Left kidney (tissue), 1 donor: ENCODE measurements at regions not wholly inside any gene's neighbourhood (a gene's known extent, or its start where the extent isn't known, plus 50 kb on each side); places are given as distances from the start of the nearest gene placed in this dataset.

Experiments used
- DNase-seq: peaks from one replicate; pipeline ENCODE4 v3.0.0-alpha.2; 2013

GRCh38 chr9:78502566-78502965 lies 205.6 kb downstream of the PSAT1 start:
- no peak for DNase-seq

GRCh38 chr9:78505546-78505945 lies 208.6 kb downstream of the PSAT1 start:
- no peak for DNase-seq

DNA sequence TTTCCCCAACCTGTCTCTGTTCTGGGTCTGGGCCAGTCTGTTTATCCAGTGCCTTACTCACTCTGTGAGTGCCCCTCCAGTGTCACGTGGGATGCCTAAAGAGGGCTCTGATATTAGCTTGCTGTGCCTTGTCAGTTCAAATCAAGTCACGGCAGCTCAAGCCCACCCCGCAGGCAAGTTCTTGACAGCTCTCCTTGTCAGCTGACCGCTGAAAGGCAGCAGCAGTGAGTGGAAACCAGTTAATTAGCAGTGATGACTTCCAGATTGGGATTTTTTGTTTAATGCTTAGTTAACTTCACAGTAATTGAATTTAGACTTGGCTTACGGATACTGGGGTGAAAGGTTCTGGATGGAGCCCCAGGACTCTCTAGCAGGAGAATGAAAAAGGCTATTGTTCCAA lies 210.1 kb downstream of the PSAT1 start:
- peak; percentile 2 for DNase-seq

DNA sequence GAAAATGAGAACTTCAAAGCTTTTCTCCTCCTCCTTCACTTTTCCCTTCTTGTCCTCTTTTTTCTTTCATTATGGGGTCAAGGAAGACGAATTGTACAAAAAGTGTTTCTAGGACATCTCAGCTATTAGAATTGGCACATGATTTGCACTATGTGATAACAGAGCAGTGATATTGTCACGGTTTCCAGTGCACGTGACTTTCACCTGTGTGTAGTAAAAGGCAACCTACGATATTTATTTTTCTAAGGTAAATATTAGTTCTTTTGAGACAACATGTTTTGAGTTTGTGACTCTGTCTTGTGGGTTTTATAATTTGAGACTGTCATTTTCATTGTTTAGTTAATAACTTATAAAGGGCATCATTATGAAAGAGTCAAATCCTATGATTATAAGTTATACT lies 213.1 kb downstream of the PSAT1 start:
- DNase-seq = no peak

DNA sequence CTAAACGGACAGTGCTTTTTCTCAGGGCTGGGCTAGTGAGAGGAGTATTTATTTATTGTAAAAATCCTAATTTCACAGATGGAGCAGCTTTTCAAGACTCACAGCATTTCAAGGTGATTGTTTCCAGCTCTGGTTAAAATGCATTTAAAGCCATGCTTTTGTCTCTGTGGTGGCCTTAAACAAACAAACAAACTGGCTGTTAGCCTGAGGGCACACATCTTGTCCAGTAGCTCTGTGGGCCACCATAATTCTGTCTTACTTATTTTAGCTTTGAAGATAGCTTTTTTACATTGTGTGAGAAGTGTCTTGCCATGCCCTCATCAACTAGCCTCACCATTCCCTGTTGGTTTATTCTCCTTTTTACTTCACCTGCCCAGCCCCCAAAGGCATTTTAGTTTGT lies 218.2 kb downstream of the PSAT1 start:
- DNase-seq = no peak

- no peak for DNase-seq
Observed at GRCh38 chr9:78519786-78520185, 222.9 kb downstream of the PSAT1 start.

GRCh38 chr9:78521680-78522079 lies 224.8 kb downstream of the PSAT1 start:
- no peak for DNase-seq

GRCh38 chr9:78525986-78526560 lies 229.1 kb downstream of the PSAT1 start:
- DNase-seq = no peak

DNA sequence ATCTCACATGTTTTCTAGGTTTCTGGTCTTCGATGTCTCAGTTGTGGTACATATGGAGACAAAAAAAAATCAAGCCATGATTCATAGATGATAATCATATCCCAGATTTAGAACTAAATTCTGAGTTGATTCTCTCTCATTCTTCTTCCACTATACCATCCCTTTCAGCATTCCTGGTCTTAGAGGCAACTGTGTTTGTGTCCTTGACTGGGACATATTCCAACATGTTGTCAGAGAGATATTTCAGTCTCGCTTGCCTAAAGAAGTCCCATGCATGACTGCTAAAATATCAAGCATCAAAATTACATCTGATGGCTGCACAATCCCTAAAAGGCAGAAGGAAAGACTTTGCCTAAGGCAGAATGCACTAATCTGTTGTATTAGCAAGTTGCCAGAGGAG lies 236.6 kb downstream of the PSAT1 start:
- no peak for DNase-seq

- no peak for DNase-seq
Observed at GRCh38 chr9:78539188-78539587, 242.3 kb downstream of the PSAT1 start.

GRCh38 chr9:78539904-78540303 lies 243.0 kb downstream of the PSAT1 start:
- DNase-seq = no peak

DNA sequence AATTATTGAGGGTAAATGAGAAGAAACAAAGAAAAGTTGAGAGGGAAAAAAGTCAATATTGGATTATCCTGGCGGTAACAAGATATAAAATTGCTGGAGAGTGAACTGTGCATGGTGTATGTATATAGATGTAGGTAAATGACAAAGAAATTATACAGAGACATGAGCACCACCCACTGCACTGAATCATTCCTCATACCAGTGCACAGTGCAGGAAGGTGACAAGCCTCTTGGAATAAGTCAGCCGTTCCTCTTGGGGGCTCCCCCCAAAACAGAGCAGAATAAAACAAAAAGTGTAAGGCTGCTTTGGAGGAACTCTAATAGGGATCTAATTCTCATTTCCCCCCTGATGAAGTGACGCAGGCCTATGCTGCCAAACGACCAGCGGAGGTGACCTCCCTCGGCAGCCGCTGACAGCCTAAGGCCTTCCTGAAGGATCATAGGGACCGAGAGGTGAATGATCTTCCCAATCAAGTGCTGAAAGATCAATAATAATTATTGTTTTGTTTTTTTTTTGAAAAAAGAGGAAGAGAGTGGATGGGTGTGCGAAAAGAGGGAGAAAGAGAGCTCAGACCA lies 245.0 kb downstream of the PSAT1 start:
- DNase-seq = no peak

DNA sequence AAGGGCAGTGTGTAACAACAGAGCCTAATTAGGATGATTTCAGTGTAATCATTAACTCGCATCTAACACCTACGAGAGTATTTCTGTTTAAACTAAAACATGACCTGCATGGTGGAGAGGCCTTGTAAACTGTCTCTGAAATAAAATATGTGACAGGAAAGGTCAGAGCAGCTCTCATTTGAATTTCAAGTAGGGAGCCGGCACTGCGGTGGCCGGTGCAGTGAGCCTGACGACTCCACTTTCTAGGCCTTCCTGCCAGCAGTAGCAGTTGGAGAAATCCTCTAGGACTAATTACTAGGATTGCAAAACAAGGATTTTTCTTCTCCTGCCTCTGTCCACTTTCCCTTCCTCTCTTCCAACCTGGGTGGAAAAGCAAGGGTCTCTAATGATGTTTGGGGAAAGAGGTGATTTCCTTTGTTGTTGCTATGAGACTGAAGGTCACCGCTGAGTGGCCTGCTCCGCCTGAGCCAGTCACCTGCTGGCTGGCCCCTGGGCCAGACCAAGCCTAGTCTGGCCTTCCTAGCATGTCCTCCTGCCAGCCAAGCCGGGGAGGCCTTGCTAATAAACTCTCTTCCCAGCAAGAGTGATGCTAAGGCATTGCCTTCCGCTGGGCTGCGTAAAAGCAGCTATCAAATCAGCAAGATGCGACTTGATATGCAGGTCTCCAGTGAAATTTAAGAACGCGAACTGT lies 245.7 kb downstream of the PSAT1 start:
- DNase-seq = no peak

DNA sequence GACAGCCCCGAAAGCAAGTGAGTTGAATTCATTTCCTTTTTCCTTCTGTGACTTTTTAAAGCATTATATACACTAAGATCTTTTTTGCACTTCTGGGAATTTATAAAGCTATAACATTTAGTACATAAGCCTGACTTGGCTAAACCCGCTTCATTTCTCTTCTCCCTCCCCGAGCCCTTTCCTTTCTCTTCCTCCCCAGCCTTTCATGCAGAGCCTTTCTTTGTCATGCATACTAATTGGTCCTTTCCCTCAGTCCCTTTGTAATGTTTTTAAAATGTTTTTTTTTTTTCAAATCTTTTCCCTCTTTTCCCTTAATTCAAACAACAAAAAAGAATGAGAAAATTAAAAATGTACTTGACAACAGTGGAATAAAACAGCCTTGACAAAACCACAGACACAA lies 246.4 kb downstream of the PSAT1 start:
- no peak for DNase-seq

DNA sequence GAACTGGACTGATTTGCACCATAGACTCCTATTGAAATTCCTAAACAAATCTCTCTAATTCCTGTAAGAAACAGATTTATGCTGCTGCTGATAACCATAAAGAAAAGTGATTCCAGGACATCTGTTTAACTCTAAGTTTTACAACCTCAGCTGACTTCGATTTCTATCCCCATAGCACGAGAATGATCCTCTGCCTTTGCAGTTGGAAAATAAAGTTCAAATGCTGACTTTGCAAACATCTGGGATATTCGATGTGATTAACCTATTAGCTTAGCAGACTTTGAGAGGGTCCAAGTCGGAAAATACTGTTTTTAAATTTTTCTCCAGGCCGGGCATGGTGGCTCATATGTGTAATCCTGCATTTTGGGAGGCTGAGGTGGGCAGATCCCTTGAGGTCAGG lies 247.3 kb downstream of the PSAT1 start:
- no peak for DNase-seq

GRCh38 chr9:78547831-78548230 lies 250.9 kb downstream of the PSAT1 start:
- DNase-seq = no peak

DNA sequence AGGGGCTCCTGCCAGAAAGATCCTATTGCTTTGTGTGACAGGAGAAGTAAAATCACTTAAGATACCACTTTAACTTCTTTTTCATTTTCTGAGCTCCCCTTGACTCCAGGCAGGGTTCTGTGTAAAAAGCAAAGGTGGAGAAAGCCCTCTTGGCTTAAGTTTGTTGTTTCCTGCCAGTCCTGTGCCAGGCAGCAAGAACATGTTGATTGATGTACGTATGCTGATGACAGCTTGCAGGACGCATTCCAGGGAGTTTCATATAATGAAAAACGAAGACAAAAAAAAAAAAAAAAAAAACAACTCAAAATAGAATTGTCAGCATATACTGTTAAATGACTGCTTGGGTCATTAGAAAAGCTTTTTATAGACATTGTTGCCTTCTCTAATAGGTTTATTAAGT lies 251.7 kb downstream of the PSAT1 start:
- no peak for DNase-seq

DNA sequence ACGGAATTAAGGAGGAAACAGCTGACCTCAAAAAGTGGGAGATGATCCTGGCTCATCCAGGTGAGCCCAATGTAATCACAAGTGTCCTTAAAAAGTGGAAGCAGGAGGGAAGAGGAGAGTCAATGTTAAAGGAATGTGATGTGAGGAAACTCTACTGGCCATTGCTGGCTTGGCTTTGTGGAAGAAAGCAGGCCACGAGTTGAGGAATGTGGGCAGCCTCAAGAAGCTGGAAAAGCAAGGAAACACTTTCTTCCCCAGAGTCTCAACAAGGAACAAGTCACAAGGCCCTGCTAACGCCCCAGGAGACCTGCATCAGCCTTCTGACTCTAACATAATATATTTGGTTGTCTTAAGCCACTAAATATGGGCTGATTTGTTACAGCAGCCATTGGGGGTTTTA lies 252.8 kb downstream of the PSAT1 start:
- DNase-seq = no peak

GRCh38 chr9:78552802-78553201 lies 255.9 kb downstream of the PSAT1 start:
- DNase-seq = no peak

DNA sequence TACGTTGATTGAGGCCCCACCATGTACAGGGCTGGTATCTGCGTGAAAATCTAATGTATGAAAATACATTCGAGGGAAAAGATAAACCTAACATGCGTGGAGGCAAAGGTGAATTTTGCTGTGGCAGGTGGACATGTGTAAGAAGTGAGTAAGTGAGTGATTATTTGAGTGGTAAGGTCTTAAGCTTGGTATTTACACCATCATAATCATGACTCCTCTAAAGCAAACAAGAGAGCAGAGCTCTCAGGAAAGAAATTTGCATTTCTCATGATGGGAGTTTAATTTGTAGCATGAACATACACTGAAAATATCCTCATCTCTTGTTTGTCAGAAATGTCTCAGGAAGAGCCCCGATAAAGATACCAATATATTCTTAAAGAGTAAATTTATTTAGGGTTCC lies 260.6 kb downstream of the PSAT1 start:
- no peak for DNase-seq

DNA sequence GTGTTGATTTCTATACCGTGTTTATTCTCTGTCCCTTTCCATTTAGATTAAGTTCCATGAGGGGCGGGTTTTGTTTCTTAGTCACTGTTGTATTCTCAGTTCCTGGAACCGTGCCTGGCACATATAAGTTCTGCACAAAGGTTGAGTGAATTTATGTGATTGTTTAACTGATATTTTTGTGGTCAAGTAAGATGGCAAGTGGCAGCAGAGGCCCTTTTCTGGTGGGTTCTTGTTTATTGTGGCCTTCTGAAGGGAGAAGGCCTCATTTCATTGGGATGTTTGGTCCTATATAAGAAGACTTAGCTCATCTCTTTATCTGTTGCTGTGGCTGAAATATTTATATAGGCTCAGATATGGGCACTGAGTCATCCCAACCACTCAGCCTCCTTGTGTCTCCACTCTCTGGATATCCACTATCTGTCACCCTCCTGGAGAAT lies 262.5 kb downstream of the PSAT1 start:
- DNase-seq = no peak

DNA sequence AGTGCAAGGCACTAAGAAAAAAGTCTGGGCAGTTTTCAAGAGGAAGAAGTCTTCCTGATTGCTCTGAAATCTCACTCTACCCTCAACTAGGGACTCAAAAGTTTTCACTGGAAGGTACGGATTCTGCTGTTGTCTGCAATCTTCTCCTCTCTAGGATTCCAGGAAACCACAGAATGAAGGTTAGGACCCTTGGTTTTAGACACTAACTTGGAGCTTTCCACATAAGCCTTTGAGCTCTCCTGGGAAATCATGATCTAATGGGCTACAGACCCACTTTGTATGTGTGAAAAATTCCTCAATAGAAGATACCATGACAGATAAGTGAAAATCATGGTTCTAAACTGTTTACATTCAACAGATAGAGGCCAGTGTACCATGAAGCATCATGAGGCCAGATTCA lies 265.1 kb downstream of the PSAT1 start:
- no peak for DNase-seq

DNA sequence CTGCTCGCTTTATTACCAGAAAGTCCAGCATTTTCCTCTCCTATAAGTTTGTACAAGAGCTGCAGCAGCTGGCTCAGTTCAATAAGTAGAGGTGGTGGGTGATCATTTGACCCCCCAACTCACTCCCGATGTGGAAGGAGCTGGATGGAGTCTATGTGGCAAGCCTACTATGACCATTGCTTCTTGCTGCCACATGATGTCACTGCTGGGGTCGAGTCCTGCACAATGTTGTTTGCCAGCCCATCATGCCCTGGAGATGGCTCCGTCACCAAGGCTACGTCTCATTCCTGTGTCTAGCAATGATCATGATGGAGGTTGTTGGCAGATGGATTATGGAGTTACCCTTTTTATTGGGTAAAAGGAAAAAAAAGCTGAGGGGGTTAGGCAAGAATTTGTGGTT lies 266.3 kb downstream of the PSAT1 start:
- no peak for DNase-seq

- DNase-seq = no peak
Observed at GRCh38 chr9:78565481-78565880, 268.6 kb downstream of the PSAT1 start.
